Right hindlimb (tissue), 1 donor: ENCODE measurements at regions not wholly inside any gene's neighbourhood (a gene's known extent, or its start where the extent isn't known, plus 50 kb on each side); places are given as distances from the start of the nearest gene placed in this dataset.
A peak's percentile ranks its signal among the peaks of the same experiment; 100 is the strongest.

Experiments used
- DNase-seq: peaks from one replicate; pipeline ENCODE4 v3.0.0-alpha.2; 2018

GRCh38 chr4:4771160-4771559 is 88.3 kb upstream of the MSX1 start:
- no peak for DNase-seq

- no peak for DNase-seq
Measured at GRCh38 chr4:4770610-4771009, 88.9 kb upstream of the MSX1 start.

DNA sequence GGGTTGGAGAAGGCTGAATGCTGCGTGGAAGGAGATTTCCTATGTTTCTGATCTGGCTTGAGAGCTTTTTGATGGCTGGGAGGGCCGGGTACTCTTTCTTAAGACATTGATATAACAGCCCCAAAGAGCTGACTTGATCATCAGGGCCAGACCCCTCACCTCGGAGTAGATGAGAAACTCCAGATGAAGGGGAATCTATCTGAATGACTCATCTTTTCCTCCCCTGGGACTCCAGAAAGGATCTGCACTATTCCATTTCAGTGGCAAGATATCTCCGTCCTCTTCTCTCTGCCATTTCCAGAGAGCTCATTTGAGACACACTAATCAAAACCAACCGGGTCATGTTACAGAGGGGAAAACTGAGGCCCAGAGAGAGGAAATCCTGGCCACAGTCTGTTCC is 92.9 kb upstream of the MSX1 start:
- DNase-seq, result no peak

DNA sequence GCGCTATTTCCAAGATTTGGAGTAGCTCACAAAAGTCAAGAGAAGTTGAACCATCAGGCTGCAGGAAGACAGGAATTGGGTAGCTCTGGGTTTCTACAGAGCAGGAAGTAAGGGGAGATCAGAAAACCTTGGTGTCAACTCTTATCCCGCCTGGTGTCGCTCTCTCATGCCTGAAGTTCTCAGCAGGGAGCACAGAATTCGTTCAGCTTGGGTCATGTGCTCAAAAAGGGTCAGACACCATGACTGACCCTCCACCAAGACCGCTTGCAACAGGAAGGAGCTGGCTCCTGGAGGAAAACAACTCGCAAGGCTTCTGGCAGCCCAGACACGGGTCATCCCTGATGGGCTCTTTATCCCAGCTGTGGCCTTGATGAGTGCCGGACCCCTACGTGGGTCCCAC is 93.7 kb upstream of the MSX1 start:
- no peak for DNase-seq

DNA sequence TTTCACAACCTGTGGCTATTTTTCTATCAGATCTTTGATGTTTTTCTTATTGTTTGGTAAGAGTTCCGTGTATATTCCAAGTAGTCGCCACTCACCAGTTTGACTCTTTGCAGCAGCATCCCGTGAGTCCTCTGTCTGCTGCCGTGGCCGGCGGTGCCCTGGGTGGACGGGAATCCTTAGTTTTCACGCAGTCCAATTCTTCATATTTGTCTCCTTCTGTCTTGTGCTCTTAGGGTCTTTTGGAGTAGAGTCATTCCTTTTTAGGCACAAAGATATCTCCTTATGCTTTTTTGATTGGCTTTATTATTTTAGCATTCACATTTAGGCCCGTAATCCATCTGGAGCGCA is 94.9 kb upstream of the MSX1 start:
- DNase-seq, result no peak

GRCh38 chr4:4763822-4764557 is 95.5 kb upstream of the MSX1 start:
- DNase-seq, result no peak

- DNase-seq, result no peak
Measured at GRCh38 chr4:4762909-4763821, 96.3 kb upstream of the MSX1 start.

GRCh38 chr4:4762300-4762699 is 97.2 kb upstream of the MSX1 start:
- DNase-seq, result no peak

- DNase-seq, result no peak
Measured at GRCh38 chr4:4761128-4761982, 98.1 kb upstream of the MSX1 start.

- DNase-seq, result no peak
Measured at GRCh38 chr4:4759883-4760282, 99.6 kb upstream of the MSX1 start.

GRCh38 chr4:4759232-4759631 is 100.2 kb upstream of the MSX1 start:
- DNase-seq, result no peak

DNA sequence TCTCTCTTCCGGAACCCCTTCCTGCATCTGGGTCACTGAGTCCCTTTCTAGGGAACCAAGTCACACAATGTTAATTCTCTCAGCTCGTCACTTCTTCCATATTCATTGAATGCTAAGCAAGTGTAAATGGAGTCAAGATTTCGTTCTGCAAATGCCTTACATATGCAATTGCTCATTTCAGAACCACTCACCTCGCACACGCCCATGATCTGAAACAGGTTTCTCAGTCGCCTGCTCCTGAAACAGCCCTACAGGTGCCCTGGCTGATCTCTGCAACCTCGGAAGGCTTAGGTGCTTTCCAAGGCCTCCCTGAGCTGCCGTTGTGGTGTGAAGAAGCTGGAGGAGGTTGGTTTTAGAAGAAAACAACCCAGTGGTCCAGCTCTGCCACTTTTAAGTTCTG is 100.8 kb upstream of the MSX1 start:
- DNase-seq, result no peak

DNA sequence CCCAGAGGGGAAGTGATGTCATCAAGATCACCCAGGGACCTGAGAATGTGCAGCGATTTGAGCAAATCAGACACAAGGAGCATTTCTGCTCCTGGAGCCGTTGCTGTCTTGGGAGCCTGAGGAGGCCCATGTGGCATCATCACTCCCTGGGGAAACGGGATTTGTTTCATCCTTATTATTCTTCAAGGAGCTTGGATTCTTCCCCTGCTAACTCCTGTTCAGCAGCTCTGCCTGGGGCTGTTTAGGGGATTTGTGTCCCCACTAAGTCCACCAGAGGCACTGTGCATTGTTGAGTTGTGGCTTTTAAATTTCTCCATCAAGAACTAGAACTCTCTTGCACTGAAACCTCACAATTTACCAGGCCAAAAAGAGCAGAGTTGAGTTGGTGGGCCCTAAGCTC is 104.2 kb upstream of the MSX1 start:
- DNase-seq, result no peak

DNA sequence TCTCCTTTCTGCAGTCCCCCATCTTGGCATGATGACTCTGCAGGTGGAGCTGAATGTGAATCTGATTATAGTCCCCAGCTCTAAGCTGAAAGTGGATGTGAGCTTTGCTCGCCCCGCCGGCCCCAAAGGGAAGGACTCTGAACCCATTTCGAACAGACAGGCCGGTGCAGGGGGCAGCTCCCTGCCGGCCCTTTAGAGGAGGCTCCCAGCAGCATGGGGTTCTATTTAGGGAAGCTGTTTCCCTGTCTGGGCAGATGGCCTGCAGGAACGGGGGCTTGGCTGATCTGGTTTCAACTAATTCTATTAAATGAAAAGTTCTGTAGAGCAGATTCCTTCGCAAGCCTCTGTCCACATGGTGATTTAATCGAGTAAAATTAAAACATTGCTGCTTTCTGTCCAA is 104.8 kb upstream of the MSX1 start:
- peak; percentile 51 for DNase-seq

- no peak for DNase-seq
Measured at GRCh38 chr4:4753643-4754042, 105.8 kb upstream of the MSX1 start.

- no peak for DNase-seq
Measured at GRCh38 chr4:4752576-4753401, 106.7 kb upstream of the MSX1 start.

GRCh38 chr4:4752025-4752424 is 107.4 kb upstream of the MSX1 start:
- DNase-seq, result no peak

GRCh38 chr4:4750187-4750586 is 109.3 kb upstream of the MSX1 start:
- no peak for DNase-seq

GRCh38 chr4:4749137-4749536 is 110.3 kb upstream of the MSX1 start:
- DNase-seq, result no peak

DNA sequence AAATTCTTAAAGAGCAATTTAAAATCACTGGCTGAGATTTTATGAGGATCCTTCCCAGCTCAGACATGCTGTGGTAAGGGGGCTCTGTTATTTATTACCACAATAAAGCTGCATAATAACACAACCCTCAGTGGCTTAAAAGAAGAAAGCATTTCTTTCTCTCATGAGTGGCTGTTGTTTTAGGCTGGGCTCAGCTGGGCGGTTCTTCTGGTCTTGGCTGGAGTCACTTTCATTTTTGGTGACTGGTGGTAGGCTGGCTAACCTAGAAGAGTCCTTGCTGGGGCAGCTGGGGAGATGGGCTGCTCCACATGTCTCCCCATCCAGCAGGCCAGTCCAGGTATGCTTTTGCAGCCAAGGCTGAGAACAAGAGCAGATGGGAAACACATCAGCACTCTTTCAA is 113.0 kb upstream of the MSX1 start:
- DNase-seq, result no peak

DNA sequence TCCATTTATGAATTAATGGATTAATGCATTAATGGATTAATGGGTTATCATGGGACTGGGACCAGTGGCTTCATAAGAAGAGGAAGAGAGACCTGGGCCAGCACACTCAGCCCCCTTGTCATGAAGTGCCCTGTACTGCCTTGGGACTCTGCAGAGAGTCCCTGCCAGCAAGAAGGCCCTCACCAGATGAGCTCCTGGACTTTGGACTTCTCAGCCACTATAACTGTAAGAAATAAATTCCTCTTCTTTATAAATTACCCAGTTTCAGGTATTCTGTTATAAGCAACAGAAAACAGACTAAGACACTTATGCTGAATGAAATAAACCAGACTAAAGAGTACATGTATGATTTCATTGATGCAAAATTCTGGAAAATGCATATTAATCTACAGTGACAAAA is 119.4 kb upstream of the MSX1 start:
- no peak for DNase-seq

- peak; percentile 71 for DNase-seq
Measured at GRCh38 chr4:4735870-4736269, 123.6 kb upstream of the MSX1 start.
